ENCODE measurements at regions not wholly inside any gene's neighbourhood (a gene's known extent, or its start where the extent isn't known, plus 50 kb on each side); places are given as distances from the start of the nearest gene placed in this dataset.

DNA sequence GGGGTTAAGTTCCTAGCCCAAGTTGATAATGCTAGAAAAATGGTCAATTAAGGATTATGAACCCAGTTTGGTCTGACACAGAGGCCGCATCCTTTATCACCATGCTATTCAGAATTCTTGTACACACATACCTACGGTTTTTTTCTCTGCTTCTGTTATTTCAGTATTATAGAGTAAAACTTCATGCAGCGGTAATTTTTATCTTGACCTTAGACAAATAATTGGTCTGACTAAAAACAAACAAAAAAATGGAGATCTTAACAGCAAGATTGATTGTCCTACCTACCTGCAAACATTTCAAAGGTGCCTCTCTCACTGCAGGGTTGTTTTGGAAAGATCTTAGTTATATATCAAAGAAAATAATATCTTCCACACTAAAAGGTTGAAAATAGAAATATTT lies 201.9 kb upstream of the PRICKLE1 start:
- Histone ChIP-seq H3K14ac (ENCODE audit: insufficient read depth, low read length) (no peak overlapping the region), H3K9ac (ENCODE audit: extremely low read depth, insufficient read length, low read length) (no peak overlapping the region), H3K4me1 (ENCODE audit: insufficient read depth, low read length) (no peaks in the 10 kb centered on the region), H3K79me1 (ENCODE audit: insufficient read depth, low read depth, low read length, poor library complexity, severe bottlenecking) (no peaks in the 10 kb centered on the region), H4K20me1 (ENCODE audit: control insufficient read depth, insufficient read depth, insufficient read length) (no peaks in the 10 kb centered on the region), H2BK15ac (ENCODE audit: low read depth, low read length) (no peak overlapping the region), H3K79me2 (ENCODE audit: insufficient read depth, low read length) (no peaks in the 10 kb centered on the region), H3K56ac (ENCODE audit: insufficient read length, low read depth, low read length) (no peak overlapping the region), H3K23ac (ENCODE audit: insufficient read length, low read depth, low read length) (no peak overlapping the region), H2BK20ac (ENCODE audit: low read depth, low read length, poor library complexity, severe bottlenecking) (no peak overlapping the region), H3K27ac (ENCODE audit: insufficient read length, low read depth, low read length) (no peak overlapping the region), H4K5ac (ENCODE audit: insufficient read length, low read depth, low read length) (no peak overlapping the region), H2BK12ac (ENCODE audit: insufficient read length, low read depth, low read length) (no peak overlapping the region), H2AK5ac (ENCODE audit: insufficient read length, low read length) (no peak overlapping the region), H2BK120ac (ENCODE audit: low read depth, low read length, poor library complexity, severe bottlenecking) (no peak overlapping the region), H3K4ac (ENCODE audit: low read depth, low read length) (no peak overlapping the region), H3K9me3 (ENCODE audit: control insufficient read depth, low read depth, low read length) (no peaks in the 10 kb centered on the region), H4K91ac (ENCODE audit: insufficient read length, low read depth, low read length) (no peak overlapping the region), H3T11ph (ENCODE audit: low read length) (no peak overlapping the region), H2AFZ (ENCODE audit: low read length) (no peak overlapping the region), H4K8ac (replicated peaks; ENCODE audit: insufficient read length, low read depth, low read length) (no peak overlapping the region), H3K23me2 (ENCODE audit: insufficient read length, low read depth, low read length, poor library complexity, severe bottlenecking) (no peaks in the 10 kb centered on the region), H3K4me2 (ENCODE audit: insufficient read depth, insufficient read length, low read length) (no peak overlapping the region), H3K27me3 (ENCODE audit: insufficient read depth, low read length) (no peaks in the 10 kb centered on the region), H2BK5ac (ENCODE audit: insufficient read length, low read length) (no peak overlapping the region), H3K18ac (ENCODE audit: insufficient read length, low read depth, low read length) (no peak overlapping the region)
- Mint-ChIP-seq H3K9me3 (no peaks in the 10 kb centered on the region), H3K27ac (no peak overlapping the region), H3K36me3 (ENCODE audit: insufficient read depth in 1 of 3, low read depth in 3 of 3) (no peaks in the 10 kb centered on the region), H3K4me1 (peaks cover 0 to 6% of the 10 kb centered on the region in 2 experiments; a peak in 1 of 4 replicates), H3K27me3 (ENCODE audit: low read depth) (no peaks in the 10 kb centered on the region), H3K4me3 (no peak overlapping the region)
- TF ChIP-seq, protein P1, sequence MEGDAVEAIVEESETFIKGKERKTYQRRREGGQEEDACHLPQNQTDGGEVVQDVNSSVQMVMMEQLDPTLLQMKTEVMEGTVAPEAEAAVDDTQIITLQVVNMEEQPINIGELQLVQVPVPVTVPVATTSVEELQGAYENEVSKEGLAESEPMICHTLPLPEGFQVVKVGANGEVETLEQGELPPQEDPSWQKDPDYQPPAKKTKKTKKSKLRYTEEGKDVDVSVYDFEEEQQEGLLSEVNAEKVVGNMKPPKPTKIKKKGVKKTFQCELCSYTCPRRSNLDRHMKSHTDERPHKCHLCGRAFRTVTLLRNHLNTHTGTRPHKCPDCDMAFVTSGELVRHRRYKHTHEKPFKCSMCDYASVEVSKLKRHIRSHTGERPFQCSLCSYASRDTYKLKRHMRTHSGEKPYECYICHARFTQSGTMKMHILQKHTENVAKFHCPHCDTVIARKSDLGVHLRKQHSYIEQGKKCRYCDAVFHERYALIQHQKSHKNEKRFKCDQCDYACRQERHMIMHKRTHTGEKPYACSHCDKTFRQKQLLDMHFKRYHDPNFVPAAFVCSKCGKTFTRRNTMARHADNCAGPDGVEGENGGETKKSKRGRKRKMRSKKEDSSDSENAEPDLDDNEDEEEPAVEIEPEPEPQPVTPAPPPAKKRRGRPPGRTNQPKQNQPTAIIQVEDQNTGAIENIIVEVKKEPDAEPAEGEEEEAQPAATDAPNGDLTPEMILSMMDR (conservative IDR thresholded peaks at IDR 0.05), result no peak
- WGBS (ENCODE audit: extremely low coverage, insufficient read length, low lambda C conversion rate), result no CpG with 5 or more reads among the region's 3 CpGs
- no peak for DNase-seq
